Fibroblast of lung (primary cell): ENCODE measurements at regions not wholly inside any gene's neighbourhood (a gene's known extent, or its start where the extent isn't known, plus 50 kb on each side); places are given as distances from the start of the nearest gene placed in this dataset.

ENCODE experiments used
- DNase-seq, 2 donors: peaks; one replicate each; pipeline versions ENCODE4 v3.0.0 to v3.0.0-alpha.2; 2010; ENCODE audit warnings: low read depth in 2 of 2
- H2AFZ ChIP-seq: 2 replicates; pipeline ENCODE4 v1.5.1; 2012; ENCODE audit warnings: low read length, control low read depth, inconsistent platforms
- H3K27ac ChIP-seq: 2 replicates; pipeline ENCODE4 v1.5.1; 2011; ENCODE audit warnings: low read length, control low read depth; ENCODE audit not compliant: insufficient read depth
- H3K27me3 ChIP-seq: 2 replicates; pipeline ENCODE4 v1.5.1; 2011; ENCODE audit warnings: mild to moderate bottlenecking, low read length; ENCODE audit not compliant: control insufficient read depth, insufficient read depth
- H3K36me3 ChIP-seq: 2 replicates; pipeline ENCODE4 v1.5.1; 2011; ENCODE audit warnings: low read length; ENCODE audit not compliant: control insufficient read depth, insufficient read depth
- H3K4me1 ChIP-seq: 2 replicates; pipeline ENCODE4 v1.5.1; 2011; ENCODE audit warnings: low read length; ENCODE audit not compliant: control insufficient read depth, insufficient read depth; ENCODE audit errors: extremely low read depth
- H3K4me2 ChIP-seq: 2 replicates; pipeline ENCODE4 v1.5.1; 2011; ENCODE audit warnings: low read length, control low read depth; ENCODE audit not compliant: insufficient read depth; ENCODE audit errors: extremely low read depth
- H3K4me3 ChIP-seq, 4 experiments: fragments of 200-600 bp in 1 of 4; sonication (generic) in 1 of 4; replicated peaks in 1 of 4; 2 replicates each; pipeline ENCODE4 v1.5.1; 2011 to 2016; ENCODE audit warnings: low read length in 4 of 4, low read depth in 3 of 4, mild to moderate bottlenecking in 3 of 4, control low read depth in 2 of 4, inconsistent platforms in 1 of 4, mixed read lengths in 1 of 4; ENCODE audit not compliant: insufficient read depth in 1 of 4; ENCODE audit errors: control extremely low read depth in 1 of 4
- H3K79me2 ChIP-seq: 2 replicates; pipeline ENCODE4 v1.5.1; 2012; ENCODE audit warnings: mild to moderate bottlenecking, low read length, inconsistent platforms; ENCODE audit not compliant: control insufficient read depth, insufficient read depth
- H3K9ac ChIP-seq: 2 replicates; pipeline ENCODE4 v1.5.1; 2011; ENCODE audit warnings: mild to moderate bottlenecking, low read length, control low read depth; ENCODE audit not compliant: insufficient read depth
- H3K9me3 ChIP-seq: 2 replicates; pipeline ENCODE4 v1.5.1; 2012; ENCODE audit warnings: low read depth, low read length; ENCODE audit not compliant: control insufficient read depth, insufficient read depth
- H4K20me1 ChIP-seq: 2 replicates; pipeline ENCODE4 v1.5.1; 2011; ENCODE audit warnings: low read length; ENCODE audit not compliant: control insufficient read depth, insufficient read depth; ENCODE audit errors: extremely low read depth
- EZH2 ChIP-seq: IDR thresholded peaks from 2 replicates; pipeline ENCODE4 v1.5.1; 2012; ENCODE audit warnings: low read length, control low read depth, mild to moderate bottlenecking; ENCODE audit errors: missing control alignments
- TF ChIP-seq, protein P1 (sequence below), 2 donors: IDR thresholded peaks in 1 of 2; conservative IDR thresholded peaks in 1 of 2; 1 replicate in 1 of 2; 2 replicates in 1 of 2; pipeline ENCODE4 v1.5.1; 2011 to 2012; ENCODE audit warnings: low read length in 2 of 2, control low read depth in 1 of 2, inconsistent platforms in 1 of 2, low read depth in 1 of 2, mild to moderate bottlenecking in 1 of 2

DNA sequence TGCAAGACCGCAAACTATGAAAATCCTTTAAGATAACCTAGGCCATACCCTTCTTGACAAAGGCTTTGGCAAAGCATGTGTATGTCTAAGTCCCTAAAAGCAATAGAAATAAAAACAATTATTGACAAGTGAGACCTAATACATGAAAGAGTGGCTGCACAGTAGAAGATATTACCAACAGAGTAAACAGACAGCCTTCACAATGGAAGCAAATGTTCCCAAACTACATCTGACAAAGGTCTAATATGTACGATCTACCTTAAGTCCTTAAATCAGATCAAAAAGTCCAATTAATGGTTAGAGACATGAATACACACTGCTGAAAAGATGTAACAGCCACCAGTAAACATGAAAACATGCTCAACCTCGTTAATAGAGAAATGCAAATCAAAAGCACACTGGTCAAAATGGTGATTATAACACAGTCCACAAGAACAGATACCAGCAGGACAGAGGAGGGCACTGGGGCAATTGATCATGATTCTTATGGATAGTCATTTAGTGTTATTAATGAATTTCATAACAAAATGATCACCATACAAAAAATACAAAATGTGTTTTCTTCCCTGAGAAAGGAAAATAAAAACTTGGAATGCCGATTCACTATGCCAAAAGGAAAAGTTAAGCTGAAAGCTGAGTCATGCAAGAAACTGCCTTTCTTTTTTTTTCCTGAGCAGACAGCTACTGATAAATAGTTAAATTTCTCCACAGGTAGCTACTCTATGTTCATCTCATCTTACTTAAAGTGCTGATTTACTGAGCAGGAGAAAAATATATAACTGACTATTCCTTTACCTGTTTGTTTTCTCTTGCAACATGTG is 102.6 kb upstream of the VPREB1 start:
- Histone ChIP-seq H3K4me2 (no peak overlapping the region), H3K79me2 (no peaks in the 10 kb centered on the region), H3K9ac (no peak overlapping the region), H3K27ac (no peak overlapping the region), H3K4me3 (no peak overlapping the region), H3K36me3 (no peaks in the 10 kb centered on the region), H3K27me3 (peaks cover 14% of the 10 kb centered on the region), H3K4me1 (no peaks in the 10 kb centered on the region), H4K20me1 (no peaks in the 10 kb centered on the region), H3K9me3 (no peaks in the 10 kb centered on the region), H2AFZ (no peak overlapping the region)
- DNase-seq: no peak
- TF ChIP-seq, protein P1, sequence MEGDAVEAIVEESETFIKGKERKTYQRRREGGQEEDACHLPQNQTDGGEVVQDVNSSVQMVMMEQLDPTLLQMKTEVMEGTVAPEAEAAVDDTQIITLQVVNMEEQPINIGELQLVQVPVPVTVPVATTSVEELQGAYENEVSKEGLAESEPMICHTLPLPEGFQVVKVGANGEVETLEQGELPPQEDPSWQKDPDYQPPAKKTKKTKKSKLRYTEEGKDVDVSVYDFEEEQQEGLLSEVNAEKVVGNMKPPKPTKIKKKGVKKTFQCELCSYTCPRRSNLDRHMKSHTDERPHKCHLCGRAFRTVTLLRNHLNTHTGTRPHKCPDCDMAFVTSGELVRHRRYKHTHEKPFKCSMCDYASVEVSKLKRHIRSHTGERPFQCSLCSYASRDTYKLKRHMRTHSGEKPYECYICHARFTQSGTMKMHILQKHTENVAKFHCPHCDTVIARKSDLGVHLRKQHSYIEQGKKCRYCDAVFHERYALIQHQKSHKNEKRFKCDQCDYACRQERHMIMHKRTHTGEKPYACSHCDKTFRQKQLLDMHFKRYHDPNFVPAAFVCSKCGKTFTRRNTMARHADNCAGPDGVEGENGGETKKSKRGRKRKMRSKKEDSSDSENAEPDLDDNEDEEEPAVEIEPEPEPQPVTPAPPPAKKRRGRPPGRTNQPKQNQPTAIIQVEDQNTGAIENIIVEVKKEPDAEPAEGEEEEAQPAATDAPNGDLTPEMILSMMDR (conservative IDR thresholded peaks at IDR 0.05 in 1 of 2, IDR thresholded peaks at IDR 0.05 in 1 of 2; ENCODE audit: low read depth in 1 of 2, low read length in 2 of 2): no peak
- TF ChIP-seq EZH2: no peak

DNA sequence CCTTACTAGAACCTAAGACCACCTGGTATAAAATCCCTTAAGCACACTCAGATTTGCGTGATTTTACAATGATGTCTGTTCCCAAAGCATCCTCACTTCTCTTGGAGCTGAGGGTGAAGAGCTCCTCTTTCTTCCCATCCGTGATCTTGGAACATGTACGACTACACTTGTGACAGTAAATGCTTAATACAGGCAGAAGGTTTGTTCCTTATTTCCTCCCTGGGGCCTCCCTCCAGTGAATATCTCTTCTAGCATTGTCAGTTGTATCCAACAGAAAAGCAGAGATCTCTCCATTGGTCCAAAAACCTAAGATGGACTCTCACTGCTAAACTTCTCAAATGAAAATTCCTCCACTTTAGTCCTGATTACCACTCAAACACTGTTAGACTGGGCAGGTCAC is 103.6 kb upstream of the VPREB1 start:
- DNase-seq: no peak
- Histone ChIP-seq H3K9ac (no peak overlapping the region), H4K20me1 (no peaks in the 10 kb centered on the region), H3K27me3 (peaks cover 10% of the 10 kb centered on the region), H3K27ac (no peak overlapping the region), H3K9me3 (no peaks in the 10 kb centered on the region), H3K79me2 (no peaks in the 10 kb centered on the region), H2AFZ (no peak overlapping the region), H3K36me3 (no peaks in the 10 kb centered on the region), H3K4me3 (no peak overlapping the region), H3K4me1 (no peaks in the 10 kb centered on the region), H3K4me2 (no peak overlapping the region)
- TF ChIP-seq EZH2: no peak
- TF ChIP-seq, protein P1 (conservative IDR thresholded peaks at IDR 0.05 in 1 of 2, IDR thresholded peaks at IDR 0.05 in 1 of 2; ENCODE audit: low read depth in 1 of 2, low read length in 2 of 2): no peak

DNA sequence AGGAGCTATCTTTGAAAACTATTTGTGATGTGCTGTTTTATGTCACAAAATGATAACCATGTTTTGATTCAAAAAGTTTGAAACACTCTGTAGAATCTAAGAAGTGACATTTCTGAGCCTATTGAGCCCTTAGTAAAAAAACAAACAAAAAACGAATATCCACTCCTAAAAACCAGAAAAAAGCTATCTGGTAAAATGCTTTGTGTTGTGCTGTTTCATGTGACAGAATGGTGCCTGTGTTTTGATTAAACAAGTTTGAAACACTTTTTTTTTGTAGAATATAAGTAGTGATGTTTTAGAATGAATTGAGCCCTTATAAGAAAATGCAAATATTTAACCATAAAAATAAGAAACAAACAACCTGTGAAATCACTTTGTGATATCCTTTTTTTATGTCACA is 105.2 kb upstream of the VPREB1 start:
- TF ChIP-seq, protein P1 (conservative IDR thresholded peaks at IDR 0.05 in 1 of 2, IDR thresholded peaks at IDR 0.05 in 1 of 2; ENCODE audit: low read depth in 1 of 2, low read length in 2 of 2): no peak
- no peak for TF ChIP-seq EZH2
- Histone ChIP-seq H3K4me1 (no peaks in the 10 kb centered on the region), H3K9me3 (no peaks in the 10 kb centered on the region), H3K4me2 (no peak overlapping the region), H3K36me3 (no peaks in the 10 kb centered on the region), H3K9ac (no peak overlapping the region), H2AFZ (no peak overlapping the region), H3K27me3 (peaks cover 10% of the 10 kb centered on the region), H4K20me1 (no peaks in the 10 kb centered on the region), H3K27ac (no peak overlapping the region), H3K79me2 (no peaks in the 10 kb centered on the region), H3K4me3 (no peak overlapping the region)
- no peak for DNase-seq
